GM21360 (cell line): ENCODE measurements at regions not wholly inside any gene's neighbourhood (a gene's known extent, or its start where the extent isn't known, plus 50 kb on each side); places are given as distances from the start of the nearest gene placed in this dataset.
"Not testable (repeated sequence)": the region's sequence is repeated elsewhere in the genome, so short reads cannot be mapped to it uniquely, and the experiment has no call there.

Experiments used
- ATAC-seq: cut with Tn5 transposase; IDR thresholded peaks from one replicate; pipeline ENCODE4 v1.9.1; 2021; ENCODE audit warnings: mild to moderate bottlenecking, moderate library complexity; ENCODE audit not compliant: unreplicated experiment

- no peak for ATAC-seq
Measured at GRCh38 chr10:44014644-44015250, 366.1 kb upstream of the ZNF32 start.

- ATAC-seq = no peak
Measured at GRCh38 chr10:44013981-44014380, 365.3 kb upstream of the ZNF32 start.

- no peak for ATAC-seq
Measured at GRCh38 chr10:44012921-44013320, 364.2 kb upstream of the ZNF32 start.

- no peak for ATAC-seq
Measured at GRCh38 chr10:44011603-44011981, 362.9 kb upstream of the ZNF32 start.

- peak; percentile 93 for ATAC-seq
Measured at GRCh38 chr10:44010873-44011602, 362.4 kb upstream of the ZNF32 start.

- ATAC-seq = no peak
Measured at GRCh38 chr10:44009891-44010632, 361.4 kb upstream of the ZNF32 start.

DNA sequence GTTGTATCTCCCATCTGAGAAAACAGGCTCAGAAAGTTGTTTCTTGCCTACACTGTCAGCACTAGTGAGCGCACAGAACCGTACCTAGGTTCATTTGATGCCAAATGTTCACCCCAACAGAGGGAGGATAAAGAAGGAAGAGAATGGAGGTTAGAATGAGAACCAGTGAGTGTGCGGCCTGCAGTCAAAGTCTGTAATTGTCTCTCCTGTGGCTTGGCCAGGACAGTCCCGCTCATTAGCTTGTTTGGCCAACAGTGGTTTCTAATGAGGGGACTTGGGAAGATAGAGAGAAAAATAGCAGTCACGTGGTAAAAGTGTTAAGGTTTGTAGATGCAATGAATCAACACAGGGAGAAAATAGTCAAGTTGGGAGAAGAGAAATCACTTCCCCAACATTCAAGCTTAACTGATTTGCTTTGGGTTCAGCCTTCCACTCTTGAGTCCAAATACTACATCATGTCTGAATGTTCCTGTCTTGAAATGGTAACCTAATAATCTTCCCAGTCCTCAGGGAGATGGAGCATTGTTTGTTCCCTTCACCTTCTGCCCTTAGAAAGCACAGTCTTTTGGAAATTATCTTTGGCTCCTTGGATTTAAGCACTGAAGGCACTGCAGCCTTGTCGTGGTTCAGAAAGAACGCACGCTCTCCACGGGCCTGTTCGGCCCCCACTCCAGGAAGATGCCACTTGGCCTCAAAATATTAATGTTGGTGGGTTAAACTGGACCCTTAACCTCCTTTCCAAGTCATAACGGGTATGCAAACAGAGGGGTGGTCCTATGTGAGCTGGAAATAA, 360.4 kb upstream of the ZNF32 start:
- ATAC-seq = no peak

DNA sequence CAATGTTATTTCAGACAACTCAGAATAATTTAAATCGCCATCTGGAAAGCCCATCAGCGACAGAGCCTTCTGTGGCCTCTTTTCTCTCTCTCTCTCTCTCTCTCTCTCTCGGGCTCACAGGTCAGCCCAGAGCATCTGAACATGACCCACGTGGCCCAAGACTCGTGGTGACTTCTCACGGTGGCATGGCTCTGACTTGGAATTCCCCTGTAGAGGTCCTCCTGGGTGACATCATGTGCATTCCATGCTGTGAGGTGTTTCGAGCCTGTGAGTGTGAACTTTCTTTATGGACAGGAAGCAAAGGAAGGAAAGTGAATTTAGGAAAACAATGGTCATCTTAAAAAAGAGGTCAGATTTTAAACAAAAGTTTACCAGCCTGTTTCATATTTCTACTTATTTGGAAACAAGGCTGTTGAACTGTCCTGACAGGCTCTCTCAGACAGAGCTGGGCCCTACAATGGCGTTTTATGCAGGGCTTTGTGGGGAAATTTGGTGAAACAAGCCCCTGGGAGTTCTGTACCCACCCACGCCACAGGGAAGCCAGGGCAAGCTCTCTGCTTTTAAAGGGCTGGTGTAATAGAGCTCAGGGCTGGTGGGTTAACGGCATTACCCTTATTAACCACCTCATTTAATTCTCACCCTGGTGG, 359.7 kb upstream of the ZNF32 start:
- peak; percentile 42 for ATAC-seq

DNA sequence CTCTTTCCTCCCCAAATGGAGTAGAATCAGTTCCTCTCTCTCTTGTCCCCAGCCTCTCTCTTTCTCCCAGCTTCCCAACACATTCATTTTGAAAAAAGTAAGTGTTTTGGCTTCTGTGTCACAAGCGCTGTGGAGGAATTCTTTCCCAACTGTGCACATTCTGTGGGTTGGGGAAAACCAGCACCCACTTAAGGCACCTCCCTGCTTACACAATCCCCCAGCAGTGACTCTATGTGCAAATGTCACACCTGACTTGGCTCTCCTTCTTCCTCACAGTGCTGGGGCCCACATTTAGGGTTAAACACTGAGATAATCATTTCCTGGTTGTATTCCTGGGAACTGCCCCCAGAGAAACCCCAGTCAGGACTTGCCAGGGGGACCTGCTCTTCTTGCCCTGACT, 358.1 kb upstream of the ZNF32 start:
- ATAC-seq = no peak

- no peak for ATAC-seq
Measured at GRCh38 chr10:44005788-44006099, 357.1 kb upstream of the ZNF32 start.

- no peak for ATAC-seq
Measured at GRCh38 chr10:44004913-44005787, 356.5 kb upstream of the ZNF32 start.

DNA sequence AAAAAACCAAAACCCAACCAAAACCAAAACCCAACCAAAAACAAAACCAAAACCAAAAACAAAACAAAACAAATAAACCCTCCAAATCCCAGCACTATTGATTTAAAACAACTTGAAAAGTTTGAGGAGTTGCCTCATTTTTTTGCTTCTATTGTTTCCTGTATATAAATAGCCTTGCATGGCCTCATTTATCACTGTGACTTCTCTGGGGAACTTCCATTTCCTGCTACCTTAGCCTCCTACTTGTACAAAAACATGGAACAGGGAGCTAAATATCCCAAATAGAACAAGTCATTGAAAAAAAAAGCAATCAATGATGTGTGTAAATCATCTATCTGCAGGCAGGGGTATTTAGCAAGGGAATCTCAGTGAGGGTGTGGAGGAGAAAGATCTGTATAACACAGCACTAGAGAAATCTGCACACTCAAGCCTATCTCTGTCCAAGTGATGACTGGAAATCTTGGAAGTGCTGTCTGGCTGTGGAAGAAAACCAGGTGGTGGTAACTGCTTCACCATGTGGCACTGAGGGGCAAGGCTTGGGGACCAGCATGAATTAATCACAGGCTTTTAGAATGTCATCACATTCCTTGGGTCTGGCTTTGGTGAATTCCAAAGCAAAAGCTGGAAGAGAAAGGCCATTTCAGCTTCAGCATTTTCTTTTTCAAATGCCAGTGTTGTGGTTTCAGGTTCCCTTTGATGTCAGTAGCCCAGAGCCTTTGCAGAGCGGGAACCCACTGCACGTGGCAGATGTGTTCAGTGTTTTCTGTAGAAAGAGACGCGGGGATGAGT, 349.5 kb upstream of the ZNF32 start:
- ATAC-seq = no peak

GRCh38 chr10:43997330-43997729, 348.6 kb upstream of the ZNF32 start:
- ATAC-seq = no peak

GRCh38 chr10:43994539-43994938, 345.9 kb upstream of the ZNF32 start:
- no peak for ATAC-seq

GRCh38 chr10:43992816-43993215, 344.1 kb upstream of the ZNF32 start:
- ATAC-seq = not testable (repeated sequence)

DNA sequence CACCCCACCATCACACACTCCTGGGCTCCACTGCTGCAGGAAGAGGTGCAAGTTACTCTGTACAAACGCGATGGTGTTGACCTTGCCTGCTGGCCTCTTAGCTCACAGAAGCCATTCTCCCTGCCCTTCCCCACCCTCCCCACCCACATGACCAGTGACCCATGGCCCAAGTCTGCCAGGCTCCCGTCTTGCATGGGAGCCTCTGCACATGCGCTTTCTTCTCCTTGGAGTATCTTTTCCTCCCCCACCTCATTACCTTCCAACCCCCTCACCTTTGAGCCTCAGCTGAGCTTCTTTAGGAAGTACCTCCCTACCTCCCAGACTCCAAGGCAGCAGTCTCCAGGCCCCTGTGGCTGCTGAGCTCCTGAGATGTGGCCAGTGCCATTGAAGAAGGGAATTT, 337.7 kb upstream of the ZNF32 start:
- no peak for ATAC-seq

- ATAC-seq = no peak
Measured at GRCh38 chr10:43985941-43986340, 337.3 kb upstream of the ZNF32 start.

GRCh38 chr10:43983856-43984271, 335.2 kb upstream of the ZNF32 start:
- no peak for ATAC-seq

DNA sequence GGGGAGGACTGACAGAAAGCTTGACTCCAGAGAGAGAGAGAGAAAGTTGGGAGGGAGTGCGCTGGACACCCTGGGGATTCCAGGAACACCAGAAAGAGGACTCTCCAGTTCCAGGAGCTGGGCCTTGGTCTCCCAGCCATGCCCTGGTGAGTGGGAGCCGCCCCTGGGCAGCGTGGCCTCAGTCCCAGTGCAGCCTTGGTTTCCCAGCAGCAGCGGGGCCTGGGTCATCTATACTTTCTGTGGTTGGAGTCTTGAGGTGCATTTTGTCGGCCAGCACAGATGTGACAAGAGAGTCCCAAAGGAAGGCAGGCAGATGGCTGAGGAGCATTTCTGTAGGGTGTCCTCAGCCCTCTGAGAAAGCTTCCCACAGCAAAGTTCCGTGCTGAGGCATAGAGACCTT, 334.7 kb upstream of the ZNF32 start:
- no peak for ATAC-seq
